HG03354 (cell line): ENCODE measurements at regions not wholly inside any gene's neighbourhood (a gene's known extent, or its start where the extent isn't known, plus 50 kb on each side); places are given as distances from the start of the nearest gene placed in this dataset.

Experiments used
- ATAC-seq: cut with Tn5 transposase; IDR thresholded peaks from one replicate; pipeline ENCODE4 v1.9.1; 2021; ENCODE audit warnings: mild to moderate bottlenecking; ENCODE audit not compliant: unreplicated experiment, poor library complexity, severe bottlenecking

DNA sequence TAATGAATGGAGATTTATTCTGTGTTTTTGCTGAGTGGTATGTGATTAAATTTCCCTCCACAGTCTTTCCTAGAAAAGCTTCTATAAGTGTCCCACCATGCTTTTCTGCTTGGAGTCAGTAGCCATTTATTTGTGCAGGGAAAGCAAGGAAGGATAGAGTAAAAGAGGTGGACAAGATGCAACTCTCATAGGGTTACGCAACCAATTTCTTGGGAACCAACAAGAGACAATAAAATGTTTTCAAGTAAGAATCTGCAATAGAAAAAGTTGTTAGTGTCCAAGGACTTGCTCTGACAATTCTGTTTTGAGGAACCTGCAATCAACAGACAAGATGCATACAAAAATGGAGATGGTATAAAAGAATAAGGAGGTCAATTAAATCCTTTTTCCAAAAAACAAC lies 153.8 kb upstream of the MITF start:
- ATAC-seq: no peak

DNA sequence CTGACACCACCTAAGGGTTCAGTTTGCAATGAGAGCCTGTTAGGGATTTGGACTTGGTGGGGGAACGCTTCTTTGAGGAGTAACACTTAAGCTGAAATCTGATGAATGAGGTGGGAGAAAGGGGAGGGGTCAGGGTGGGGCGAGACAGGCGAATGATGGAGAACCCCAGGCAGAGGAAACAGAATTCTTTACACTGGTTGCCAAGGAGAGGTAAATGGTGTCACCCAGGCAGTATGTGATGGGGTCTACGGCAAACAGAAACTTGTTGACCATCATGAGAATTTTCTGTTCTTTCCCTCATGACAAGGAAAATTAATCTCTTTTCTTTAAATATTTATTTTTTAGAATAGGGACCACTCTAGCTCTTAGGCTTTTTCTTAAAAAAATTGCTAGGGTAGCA lies 157.2 kb upstream of the MITF start:
- no peak for ATAC-seq

DNA sequence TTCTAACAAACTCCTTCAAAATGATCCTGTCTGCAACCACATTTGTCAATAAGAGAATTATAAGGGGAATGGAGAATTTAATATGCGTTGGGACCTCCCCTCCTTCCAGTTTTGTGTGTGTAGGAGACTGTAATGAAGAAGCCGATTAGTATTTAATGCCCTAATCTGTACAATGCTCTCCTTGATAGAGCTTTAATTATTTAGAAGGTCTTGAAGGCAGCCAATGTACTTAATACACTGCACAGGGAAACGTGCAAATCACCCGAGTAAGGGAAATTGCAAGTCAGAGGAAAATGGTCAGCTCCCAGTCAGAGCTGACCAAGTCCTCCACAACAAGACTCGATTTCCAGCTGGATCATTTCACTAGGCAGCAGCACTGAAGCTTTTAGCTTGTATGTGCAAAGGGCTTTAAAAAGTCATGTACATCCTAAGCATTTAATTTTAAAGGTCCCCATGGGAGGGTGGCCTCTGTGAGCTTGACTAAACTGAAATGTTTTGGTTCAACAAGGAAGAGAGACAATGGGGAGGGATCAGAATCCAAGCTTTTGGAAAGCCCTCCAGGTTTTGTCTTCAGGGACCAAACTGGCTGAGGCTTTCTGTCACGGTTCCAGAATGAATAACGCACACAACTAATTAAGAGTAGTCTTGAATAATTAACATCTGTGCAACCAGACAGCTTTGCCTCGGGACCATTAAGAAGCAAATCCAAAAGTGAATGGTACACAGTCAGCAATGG lies 159.8 kb upstream of the MITF start:
- ATAC-seq: no peak

DNA sequence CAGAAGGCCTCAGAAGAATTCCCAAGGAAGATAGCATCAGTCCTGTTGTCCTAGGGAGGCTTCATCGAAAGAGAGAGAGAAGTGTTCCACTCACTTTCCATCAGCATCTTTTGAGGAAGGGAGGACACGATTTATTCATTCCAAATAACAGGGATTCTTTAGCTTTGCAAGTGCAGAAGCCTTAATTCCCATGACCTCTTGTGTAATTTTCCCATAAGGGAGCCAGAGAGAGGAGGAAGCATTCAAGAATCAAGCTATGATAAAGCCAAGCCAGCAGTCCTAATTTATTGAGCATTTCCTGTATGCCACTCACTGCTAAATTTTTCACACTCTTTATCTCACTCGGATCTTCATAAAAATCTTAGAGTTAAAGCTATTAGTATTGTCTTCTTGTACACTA lies 169.7 kb upstream of the MITF start:
- ATAC-seq: no peak

DNA sequence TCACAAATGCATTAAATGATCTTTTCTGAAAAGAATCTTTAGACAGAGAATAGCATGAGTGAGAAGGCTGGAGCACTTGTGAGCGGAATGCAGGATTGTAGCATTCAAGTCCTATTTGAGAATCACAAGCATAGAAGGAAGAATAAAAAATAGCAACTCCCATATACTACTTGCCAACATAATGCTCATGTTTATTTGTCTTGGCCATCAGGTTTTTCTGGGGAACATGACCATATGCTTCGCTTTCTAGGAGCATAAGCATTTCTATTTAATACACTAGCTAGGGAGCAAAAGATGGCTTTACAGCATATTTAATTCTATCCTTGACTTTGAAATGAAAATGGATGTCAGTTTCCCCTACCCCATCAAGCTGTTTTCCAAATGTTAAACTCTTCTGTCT lies 170.3 kb upstream of the MITF start:
- no peak for ATAC-seq

DNA sequence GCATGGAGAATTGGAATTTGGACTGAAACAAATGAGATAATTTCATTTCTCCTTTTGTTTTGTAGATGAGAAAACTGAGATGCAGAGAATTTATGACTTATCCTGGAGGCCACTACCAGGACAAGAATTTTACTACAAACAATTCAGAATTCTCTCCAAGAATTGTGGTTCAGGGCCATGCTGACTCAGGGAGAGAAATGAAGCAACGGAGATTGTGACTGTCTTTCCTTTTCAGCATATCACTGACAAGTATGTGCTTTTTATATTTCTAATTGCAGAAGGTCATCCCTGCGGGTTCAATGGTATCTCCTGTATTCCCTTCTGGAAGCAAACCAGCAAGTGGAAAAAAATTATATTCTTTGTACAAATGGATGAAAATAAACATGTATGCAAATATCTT lies 170.8 kb upstream of the MITF start:
- no peak for ATAC-seq

DNA sequence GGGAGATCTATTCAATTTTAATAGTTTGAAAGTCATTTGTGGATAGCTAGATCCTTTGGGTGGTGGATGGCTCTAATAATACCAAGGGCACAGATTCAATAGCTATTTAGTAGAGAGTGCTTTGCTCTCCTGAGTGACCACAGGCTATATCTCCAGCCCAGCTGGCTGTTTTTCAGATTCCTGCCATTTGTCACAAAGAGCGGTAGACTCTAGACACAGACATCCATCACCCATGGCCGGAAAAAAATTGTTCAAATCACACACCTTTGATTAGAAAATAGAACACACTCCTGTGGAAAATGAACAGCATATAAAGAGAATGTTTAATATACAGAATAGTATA lies 171.6 kb upstream of the MITF start:
- ATAC-seq: no peak

DNA sequence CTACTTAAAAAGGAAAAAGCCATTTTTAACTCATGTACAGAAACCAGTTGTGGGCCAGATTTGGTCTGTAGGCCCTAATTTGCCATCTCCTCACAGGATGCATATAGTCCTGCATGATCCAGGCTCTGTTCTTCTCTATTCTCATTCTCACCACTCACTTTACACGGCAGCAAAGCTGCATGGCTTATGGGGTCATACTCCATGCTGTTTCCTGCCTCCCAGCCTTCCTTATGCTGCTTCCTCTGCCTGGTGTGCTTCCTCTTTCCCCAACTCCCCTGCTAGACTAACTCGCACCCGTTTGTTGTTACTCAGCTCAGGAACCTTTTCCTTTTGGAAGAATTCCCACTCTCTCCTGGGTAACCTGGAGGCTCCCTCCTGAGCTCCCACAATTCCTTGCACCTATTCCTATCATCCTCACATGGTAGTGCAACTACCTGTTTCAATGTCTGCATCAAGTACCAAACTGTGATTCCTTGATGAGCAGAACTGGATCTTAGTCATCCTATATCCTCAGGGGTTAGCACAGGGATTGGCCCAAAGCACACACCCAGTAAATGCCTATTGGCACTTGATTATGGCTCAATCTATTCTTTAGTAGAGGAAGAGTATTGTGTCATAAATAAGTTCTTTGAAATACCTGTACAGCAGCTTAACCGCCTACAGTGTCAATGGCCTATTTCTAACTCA lies 172.1 kb upstream of the MITF start:
- no peak for ATAC-seq

DNA sequence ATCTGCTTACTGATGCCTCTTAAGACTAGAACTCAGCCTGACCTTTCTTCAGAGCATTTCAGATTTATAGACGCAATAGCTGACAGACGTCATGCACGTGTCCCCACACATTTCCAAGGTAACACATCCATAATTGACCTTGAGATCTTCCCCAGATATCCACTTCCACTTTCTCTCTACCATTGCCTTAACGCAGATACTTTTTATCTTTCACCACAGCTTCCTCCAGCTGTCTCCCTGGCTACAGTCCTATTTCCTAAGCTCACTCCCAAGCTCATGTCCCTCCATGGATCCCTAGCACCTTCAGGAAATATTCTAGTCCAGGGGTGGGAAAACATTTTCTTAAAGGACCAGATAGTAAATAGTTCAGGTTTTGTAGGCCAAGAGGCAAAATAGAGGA lies 173.0 kb upstream of the MITF start:
- ATAC-seq: no peak

DNA sequence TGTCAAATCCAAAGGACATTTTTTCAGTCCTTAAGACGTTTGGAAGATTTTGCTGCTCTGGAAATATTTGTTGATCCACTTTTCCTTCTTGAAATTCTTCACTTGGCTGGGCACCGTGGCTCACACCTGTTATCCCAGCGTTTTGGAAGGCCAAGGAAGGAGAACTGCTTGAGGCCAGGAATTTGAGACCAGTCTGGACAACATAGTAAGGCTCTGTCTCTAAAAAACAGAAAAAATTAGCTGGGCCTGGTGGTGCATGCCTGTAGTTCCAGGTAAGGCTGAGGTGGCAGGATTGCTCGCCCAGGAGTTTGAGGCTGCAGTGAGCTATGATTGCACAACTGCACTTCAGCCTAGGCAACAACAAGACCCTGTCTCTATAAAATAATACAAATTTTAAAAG lies 173.9 kb upstream of the MITF start:
- ATAC-seq: no peak

DNA sequence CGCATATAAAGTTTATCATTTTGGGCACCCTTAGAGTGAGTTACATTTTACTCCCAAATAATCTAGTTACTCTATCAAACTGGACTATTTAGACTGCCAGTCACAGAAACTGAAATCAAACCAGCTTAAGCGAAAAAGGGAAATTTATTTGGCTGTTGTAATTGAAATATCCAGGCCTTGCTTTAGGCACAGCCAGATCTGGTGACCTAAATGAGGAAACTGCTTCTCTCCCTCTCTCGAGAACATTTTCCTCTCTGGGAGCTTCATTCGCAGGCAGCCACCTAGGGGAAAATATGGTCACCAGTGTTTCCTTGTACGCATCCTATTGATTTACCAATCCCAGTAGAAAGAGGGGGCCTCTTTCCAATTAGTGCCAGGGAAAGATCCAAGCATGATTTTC lies 175.3 kb upstream of the MITF start:
- ATAC-seq: no peak

DNA sequence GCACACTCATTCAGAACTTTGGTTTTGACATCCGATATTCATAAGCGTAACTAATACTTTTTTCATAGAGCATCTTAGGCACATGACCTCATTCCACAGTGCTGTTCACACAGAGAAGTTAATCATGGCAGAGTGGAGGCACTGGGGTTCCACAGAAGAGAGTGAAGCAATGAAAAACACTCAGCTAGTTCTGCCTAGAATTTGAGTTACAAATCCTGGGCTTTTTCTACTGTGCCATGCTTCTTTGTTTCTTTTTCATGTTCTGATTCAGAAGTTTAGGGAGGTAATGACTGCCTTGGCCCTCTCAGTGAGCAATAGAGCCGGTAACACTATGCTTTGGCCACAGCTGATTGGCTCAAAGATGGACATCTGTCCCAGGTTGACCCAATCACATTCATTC lies 176.1 kb upstream of the MITF start:
- no peak for ATAC-seq

DNA sequence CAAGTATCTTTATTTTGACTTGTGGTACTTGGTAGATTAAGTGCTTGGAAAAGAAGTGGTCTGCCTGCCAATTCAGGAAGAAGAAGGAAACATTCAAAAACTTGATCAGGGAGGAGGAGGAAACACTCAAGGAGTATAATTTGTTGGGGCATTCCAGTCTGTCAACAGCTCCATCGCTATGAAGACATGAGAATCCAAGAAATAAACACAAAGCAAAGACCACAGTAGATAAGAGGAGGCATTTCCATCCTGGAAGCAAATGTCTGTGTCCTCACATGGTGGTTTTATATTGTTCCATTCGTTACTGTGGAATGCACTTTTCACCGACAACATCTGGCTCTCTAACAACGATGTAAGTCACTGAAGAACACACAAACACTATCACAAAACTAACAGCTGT lies 176.1 kb upstream of the FRMD4B start:
- ATAC-seq: no peak

DNA sequence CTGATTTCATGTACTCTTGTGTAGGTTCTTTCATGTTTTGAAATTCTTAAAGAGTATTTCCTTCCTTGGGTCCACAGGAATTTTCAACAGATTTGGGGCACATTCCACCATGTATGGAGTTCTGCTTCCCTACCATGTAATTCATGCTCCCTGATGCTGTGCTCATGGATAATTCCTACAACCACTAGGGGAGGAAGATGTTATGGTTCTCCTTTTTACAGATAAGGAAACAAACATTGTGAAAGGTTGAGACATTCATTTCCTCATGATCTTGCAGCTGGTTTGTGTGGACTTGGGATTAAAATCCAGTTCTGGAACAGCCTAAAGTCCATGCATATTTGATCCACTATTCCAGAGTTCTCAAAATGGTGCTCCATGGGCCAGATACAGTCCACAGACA lies 174.9 kb upstream of the FRMD4B start:
- ATAC-seq: no peak

DNA sequence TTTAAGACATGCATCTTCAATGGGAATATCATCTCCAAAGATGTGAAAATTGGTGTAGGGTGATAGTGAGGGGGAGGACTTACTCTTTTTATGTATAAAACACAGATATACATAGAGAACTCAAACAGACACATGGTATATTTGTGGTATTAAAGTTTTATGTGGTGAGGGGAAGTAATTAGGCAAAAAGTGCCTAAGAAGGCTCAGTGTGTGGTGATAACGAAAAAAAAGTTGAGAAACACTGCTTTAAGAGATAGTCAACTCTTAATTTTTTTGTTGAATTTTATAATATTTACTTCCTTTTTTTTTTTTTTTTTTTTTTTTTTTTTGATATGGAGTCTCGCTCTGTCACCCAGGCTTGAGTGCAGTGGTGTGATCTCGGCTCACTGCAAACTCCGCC lies 174.2 kb upstream of the FRMD4B start:
- no peak for ATAC-seq

DNA sequence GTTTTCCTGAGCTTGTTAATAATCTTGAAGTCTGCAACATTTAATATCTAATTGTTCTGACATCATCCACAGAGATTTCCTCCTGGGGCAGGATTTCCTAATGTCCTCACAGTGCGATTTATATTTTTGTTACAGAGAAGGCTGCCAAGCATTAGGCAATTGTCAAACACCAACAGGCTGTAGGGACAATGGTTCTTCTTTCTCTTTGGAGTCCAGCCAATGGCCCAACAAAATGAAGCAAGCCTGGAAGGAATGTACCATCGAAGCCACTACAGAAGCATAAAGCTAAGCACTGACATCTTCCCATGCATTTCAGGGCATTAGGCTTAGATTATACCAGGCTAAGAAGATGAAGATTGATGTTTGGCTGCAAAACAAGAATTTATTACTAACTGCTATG lies 173.0 kb upstream of the FRMD4B start:
- ATAC-seq: no peak

DNA sequence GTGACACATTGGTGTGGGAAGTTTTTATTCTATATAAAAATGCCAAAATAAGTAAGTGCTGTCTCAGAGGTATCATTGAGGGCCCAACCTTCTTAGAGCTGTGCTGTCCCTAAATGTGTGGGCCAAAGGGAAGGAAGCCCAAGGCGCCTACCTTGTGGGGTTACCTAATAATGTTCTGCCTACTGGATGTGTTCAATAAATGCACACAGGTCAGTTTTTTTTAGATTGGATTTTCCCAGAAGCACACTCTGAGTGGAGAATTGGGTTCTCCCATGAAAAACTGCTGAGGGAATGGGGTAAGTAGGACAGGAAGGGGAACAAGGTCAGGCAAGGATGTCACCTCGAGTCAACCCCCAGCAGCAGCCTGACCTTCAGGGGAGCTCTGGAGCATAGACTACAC lies 168.7 kb upstream of the FRMD4B start:
- ATAC-seq: no peak

DNA sequence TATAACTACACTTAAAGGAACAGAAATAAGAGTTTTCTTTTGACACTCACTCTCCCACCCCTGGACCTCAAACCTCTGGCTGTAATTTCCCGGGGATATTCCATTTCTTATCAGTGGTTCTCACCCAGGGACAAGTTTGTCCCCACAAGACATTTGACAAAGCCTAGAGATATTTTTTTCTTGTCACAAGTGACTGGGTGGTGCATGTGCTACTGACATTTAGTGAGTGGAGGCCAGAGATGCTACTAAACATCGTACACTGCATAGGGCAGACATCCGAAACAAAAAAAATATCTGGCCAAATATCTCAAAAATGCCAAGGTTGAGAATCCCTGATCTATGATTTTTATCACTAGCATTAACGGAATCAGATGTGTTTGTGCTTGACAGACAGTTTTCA lies 168.0 kb upstream of the FRMD4B start:
- ATAC-seq: no peak

DNA sequence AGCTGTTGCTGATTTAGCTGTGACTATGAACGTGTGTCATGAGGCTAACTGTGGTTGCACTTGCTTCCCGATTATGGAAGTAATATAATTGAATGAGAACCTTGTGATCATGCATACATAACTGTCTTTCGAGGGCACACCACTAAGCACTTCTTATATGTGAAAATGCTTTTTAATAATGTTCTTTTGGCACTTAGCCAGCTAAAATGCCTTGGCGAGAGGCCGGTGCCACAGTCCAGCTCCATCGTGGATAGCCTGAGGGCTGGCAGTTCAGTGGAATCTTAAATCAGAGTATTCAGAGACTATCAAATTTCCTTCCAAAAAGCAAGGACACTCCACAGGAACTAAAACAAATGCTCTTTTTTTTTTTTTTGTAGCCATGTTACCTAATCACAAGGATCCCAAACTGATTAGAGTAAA lies 161.6 kb upstream of the FRMD4B start:
- ATAC-seq: no peak

DNA sequence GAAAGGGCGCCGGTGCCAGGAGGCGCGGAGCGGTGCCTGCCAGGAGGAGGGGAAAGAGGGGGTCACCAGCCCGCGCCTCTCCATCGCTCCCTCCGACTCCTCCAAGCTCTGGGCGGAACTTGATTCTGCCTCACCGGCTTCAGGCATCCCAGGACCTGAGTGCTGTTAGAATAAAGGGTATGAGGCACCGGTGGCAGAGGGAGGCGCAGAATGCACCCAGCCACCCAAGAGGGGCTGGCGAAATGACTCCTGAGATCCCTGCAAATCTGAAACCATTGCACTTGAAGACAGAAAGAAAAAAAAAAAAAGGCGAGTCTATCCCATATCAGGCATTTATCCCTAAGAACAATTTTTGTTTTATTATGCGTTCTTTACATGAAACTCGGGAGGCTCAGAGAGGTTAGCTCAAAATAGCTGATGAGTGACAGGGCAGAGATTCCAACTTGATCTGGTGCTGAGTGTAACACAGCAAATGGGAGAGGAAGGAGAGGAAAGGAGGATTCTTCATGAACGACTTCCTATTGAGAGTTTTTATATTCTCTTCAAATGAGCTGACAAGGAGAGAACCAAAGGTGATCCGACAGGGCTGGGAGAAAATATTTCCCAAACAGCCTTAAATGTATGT lies 157.0 kb upstream of the FRMD4B start:
- no peak for ATAC-seq

DNA sequence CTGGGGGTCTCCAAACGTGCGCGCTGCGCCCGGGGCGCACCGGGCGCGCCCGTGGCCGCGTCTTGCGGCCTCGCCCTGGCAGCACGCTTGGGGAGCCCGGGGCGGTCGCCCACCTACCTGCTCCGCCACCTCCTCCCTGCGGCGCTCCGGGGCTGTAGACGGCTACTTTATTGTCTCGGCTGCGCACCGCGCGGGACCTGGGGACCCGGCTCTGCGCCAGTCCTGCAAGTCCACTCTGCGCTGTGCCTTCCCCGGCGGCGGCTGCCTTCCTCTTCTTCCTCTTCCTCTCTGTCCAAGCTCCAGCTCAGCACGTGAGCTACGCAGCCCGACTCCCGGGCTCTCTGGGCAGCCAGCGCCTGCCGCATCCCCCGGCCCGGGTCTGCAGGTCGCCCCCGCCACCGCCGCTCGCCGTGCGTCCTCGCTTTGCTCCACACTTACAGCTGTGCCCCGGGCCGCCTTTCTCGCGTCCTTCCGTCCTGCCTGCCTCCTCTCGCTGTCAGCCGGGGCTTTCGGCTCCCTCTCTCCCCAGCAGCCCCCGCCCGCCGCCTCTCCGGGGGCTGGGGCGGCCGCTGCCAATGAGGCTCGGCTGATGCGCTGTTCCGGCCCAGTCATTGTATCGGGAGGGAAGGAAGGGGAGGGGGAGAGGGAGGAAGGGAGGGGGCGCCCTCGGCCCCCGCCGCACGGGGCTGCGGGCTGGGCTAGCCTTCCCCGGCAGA lies 156.4 kb upstream of the FRMD4B start:
- ATAC-seq: no peak
